Astrocyte of the cerebellum (primary cell): ENCODE measurements at regions not wholly inside any gene's neighbourhood (a gene's known extent, or its start where the extent isn't known, plus 50 kb on each side); places are given as distances from the start of the nearest gene placed in this dataset.

ENCODE experiments used
- DNase-seq: peaks from one replicate; pipeline ENCODE4 v3.0.0-alpha.2; 2011; ENCODE audit warnings: low read depth
- H3K4me3 ChIP-seq: 2 replicates; pipeline ENCODE4 v1.5.1; 2011; ENCODE audit warnings: mild to moderate bottlenecking, low read depth, low read length, moderate library complexity
- in situ Hi-C: cut with HindIII; loops from 2 replicates; pipeline ENCODE4 v1.10.0; 2017; ENCODE audit warnings: low sequenced_read_pairs
- TF ChIP-seq, protein P1 (sequence below): IDR thresholded peaks from 2 replicates; pipeline ENCODE4 v1.5.1; 2012; ENCODE audit warnings: low read length, low read depth, moderate library complexity, mild to moderate bottlenecking; ENCODE audit errors: missing control alignments

DNA sequence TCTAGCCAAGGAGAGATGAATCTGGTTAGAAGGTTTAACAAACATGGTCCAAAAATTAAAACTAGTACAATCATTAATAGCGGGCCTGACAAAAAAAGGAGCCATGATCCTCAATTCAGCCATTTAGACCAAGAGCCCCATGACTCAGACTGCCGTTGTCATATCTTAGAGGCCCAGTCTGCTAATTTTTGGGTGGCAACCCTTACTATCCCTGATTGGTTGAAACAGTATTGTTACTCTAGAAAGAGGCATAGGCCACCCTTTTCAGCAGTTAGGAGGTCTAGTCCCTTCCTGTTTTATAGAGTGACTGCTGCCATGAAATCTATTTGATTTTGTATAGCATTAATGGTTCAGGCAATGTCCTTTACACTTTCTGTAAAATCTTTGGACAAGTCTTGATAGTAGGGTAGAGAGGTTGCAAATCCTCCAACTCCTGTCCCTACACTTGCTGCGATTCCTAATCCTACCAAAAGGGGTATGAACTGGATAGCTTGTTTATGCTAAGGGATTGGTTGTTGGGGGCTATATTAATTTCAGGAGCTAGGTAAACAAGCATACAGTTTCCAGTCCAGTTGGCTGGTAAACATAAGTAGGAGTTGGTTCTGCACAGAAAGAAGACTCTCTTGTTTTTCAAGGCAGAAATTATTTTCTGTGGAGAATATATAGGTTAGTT is 1056.3 kb upstream of the CNTN5 start:
- DNase-seq, result no peak
- TF ChIP-seq, protein P1, sequence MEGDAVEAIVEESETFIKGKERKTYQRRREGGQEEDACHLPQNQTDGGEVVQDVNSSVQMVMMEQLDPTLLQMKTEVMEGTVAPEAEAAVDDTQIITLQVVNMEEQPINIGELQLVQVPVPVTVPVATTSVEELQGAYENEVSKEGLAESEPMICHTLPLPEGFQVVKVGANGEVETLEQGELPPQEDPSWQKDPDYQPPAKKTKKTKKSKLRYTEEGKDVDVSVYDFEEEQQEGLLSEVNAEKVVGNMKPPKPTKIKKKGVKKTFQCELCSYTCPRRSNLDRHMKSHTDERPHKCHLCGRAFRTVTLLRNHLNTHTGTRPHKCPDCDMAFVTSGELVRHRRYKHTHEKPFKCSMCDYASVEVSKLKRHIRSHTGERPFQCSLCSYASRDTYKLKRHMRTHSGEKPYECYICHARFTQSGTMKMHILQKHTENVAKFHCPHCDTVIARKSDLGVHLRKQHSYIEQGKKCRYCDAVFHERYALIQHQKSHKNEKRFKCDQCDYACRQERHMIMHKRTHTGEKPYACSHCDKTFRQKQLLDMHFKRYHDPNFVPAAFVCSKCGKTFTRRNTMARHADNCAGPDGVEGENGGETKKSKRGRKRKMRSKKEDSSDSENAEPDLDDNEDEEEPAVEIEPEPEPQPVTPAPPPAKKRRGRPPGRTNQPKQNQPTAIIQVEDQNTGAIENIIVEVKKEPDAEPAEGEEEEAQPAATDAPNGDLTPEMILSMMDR, result no peak
- in situ Hi-C loops, result no loop called here
- H3K4me3 ChIP-seq, result no peak overlapping the region

DNA sequence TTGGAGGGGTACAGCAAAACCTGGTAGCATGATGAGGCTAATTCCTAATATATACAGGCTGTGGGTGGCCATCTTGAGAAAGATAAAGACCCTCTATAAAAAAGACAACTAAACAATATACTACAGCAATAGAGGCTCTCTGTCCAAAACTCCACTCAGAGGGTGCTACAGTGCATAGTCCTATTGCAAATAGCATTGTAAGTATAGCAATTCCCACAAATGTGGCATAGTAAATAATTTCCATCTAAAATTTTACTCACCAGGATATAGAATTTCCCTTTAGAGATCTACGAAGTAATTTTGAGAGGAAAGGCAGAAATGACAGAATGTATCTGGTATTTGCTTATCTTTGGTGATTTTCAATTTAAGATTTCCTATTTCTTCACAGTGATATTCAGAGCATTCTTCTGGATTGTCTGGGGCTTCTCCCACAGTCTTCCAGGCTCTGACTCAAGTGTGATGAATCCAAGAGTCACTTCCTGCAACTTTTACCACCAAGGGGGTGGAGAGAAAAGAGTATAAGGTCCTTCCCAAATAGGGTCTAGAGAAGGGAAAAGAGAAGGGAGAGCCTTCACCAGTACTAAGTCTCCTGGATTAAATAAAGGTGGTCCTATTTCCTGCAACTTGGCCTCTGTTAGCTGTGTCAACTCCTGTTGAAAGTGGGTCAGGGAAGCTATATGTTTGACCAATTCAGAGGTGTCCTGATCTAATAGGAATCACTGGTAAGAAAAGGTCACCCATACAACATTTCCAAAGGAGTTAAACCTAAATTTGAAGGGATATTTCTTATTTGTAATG is 1054.7 kb upstream of the CNTN5 start:
- H3K4me3 ChIP-seq, result no peak overlapping the region
- in situ Hi-C loops, result no loop called here
- TF ChIP-seq, protein P1, result no peak
- DNase-seq, result peak; percentile 66

DNA sequence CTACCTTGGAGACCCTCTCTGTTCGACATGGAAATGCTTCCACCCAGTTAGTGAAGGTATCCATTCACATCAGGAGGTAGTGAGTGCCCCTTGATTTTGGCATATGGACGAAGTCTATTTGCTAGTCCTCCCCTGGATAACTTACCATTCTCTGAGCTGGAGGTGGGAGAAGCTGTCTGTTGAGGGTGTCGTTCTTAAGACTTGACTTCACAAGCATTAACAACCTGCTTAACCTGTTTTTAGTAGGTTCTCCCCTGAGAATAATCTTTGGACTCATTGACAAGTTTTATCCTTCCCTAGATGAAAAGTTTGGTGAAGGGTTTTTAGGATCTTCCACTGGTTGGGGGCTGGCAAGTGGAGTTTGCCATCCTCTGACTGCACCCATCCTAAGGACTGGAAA is 1053.8 kb upstream of the CNTN5 start:
- in situ Hi-C loops, result no loop called here
- TF ChIP-seq, protein P1, result no peak
- no peak for DNase-seq
- no peak overlapping the region for H3K4me3 ChIP-seq

DNA sequence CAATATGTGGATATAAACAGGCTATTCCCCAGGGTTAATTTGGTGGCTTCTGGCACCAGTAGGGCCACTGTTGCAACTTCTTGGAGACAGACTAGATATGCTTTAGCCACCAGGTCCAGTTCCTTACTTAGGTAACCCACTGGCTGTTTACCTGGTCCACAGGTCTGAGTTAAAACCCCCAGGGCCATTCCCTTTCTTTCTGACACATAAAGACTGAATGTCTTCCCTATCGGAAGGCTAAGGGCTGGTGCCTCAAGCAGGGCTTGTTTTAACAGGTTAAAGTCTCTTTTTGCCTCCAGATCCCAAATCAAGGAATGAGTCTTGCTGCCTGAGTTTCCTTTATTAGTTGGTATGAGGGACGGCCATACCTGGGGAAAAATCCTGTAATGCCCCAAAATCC is 1052.7 kb upstream of the CNTN5 start:
- in situ Hi-C loops, result no loop called here
- H3K4me3 ChIP-seq, result no peak overlapping the region
- TF ChIP-seq, protein P1, result no peak
- DNase-seq, result no peak

DNA sequence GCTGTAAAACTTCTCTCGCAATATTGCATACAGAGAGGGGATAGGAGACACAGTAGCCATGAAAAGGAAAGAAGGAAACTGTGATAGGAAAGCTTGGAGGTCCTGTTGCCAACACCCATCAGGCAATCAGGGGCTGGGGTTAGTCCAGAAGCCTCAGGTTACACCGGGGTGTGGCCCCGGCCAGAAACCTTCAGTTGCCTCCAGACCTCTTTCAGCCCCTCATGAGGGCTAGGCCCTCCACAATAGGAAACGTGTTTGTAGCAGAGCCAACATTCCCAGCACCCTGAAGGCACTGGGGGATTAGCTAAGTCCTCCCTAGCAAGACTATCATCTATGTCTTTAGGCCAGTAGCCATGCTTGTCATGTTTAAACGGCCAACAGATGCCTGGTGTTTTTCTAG is 1048.0 kb upstream of the CNTN5 start:
- H3K4me3 ChIP-seq, result no peak overlapping the region
- in situ Hi-C loops, result no loop called here
- TF ChIP-seq, protein P1, result no peak
- no peak for DNase-seq

DNA sequence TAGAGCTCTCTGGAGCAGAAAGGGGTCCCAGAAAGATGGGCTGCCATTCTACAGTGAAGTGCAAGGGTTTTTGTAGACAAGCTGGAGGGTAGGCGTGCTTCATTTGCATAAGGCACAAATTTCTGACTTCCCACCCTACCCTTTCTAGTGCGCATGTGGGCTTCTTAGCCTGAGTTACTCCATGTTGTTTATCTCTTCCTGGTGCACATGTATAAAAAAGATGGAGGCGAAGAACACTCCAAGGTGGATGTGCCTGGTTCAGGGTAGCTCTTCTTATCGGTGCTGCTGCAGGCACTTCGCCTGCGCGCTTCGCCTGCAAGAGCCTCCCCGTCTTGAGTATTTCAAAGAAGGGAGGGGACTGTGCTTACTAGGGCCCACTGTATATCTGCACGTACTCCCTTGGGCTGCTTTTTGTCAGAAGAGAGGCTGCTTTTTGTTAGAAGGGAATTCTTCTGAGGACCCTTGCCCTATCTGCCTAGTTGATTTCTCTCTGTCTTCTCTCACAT is 1047.3 kb upstream of the CNTN5 start:
- TF ChIP-seq, protein P1, result no peak
- in situ Hi-C loops, result no loop called here
- no peak overlapping the region for H3K4me3 ChIP-seq
- no peak for DNase-seq
